OCI-LY3 (cell line): ENCODE measurements at regions not wholly inside any gene's neighbourhood (a gene's known extent, or its start where the extent isn't known, plus 50 kb on each side); places are given as distances from the start of the nearest gene placed in this dataset.

Experiments
- H2AFZ ChIP-seq: fragments of 200-600, 300-600 bp; shearing (Covaris generic); 2 replicates; pipeline ENCODE4 v1.6.0; 2014; ENCODE audit warnings: antibody characterized with exemption, low read depth, low read length
- H3K27ac ChIP-seq: fragments of 200-600, 300-600 bp; sonication (generic); 2 replicates; pipeline ENCODE4 v1.5.1; 2014; ENCODE audit warnings: mild to moderate bottlenecking, low read length, moderate library complexity, mixed read lengths
- H3K27me3 ChIP-seq: fragments of 200-600, 300-600 bp; sonication (generic); 2 replicates; pipeline ENCODE4 v1.6.1; 2014; ENCODE audit warnings: low read depth, low read length, mixed read lengths
- H3K36me3 ChIP-seq: fragments of 200-600, 300-600 bp; sonication (generic); replicated peaks from 2 replicates; pipeline ENCODE3; 2014; ENCODE audit warnings: low read depth, low read length, mixed read lengths
- H3K4me1 ChIP-seq: fragments of 300-600, 200-600 bp; sonication (generic); 2 replicates; pipeline ENCODE4 v1.6.1; 2014; ENCODE audit warnings: low read length, mixed read lengths
- H3K4me2 ChIP-seq: fragments of 200-600, 300-600 bp; sonication (generic); 2 replicates; pipeline ENCODE4 v1.6.1; 2014; ENCODE audit warnings: low read length, mixed read lengths
- H3K4me3 ChIP-seq: fragments of 300-600, 200-600 bp; sonication (generic); 2 replicates; pipeline ENCODE4 v1.5.1; 2014; ENCODE audit warnings: antibody characterized with exemption, mild to moderate bottlenecking, low read length, moderate library complexity
- H3K79me2 ChIP-seq: fragments of 300-600, 200-600 bp; shearing (Covaris generic); 2 replicates; pipeline ENCODE4 v1.6.1; 2014; ENCODE audit warnings: mild to moderate bottlenecking, low read length, mixed read lengths
- H3K9ac ChIP-seq: fragments of 300-600, 200-600 bp; shearing (Covaris generic); 2 replicates; pipeline ENCODE4 v1.6.0; 2014; ENCODE audit warnings: mild to moderate bottlenecking, low read length, moderate library complexity
- H3K9me3 ChIP-seq: fragments of 200-600, 300-600 bp; shearing (Covaris generic); 2 replicates; pipeline ENCODE4 v1.6.1; 2014; ENCODE audit warnings: low read length, mixed read lengths; ENCODE audit not compliant: insufficient read depth
- H4K20me1 ChIP-seq: fragments of 200-600, 300-600 bp; sonication (generic); 2 replicates; pipeline ENCODE4 v1.6.1; 2016; ENCODE audit warnings: low read length, mixed read lengths; ENCODE audit not compliant: insufficient read depth
- EZH2phosphoT487 ChIP-seq: fragments of 200-600 bp; shearing (Covaris generic); IDR thresholded peaks from 2 replicates; pipeline ENCODE4 v1.6.1; 2018; ENCODE audit warnings: antibody characterized with exemption, mixed run types, low read depth
- TF ChIP-seq, protein P1 (sequence below): fragments of 200-600, 300-600 bp; sonication (generic); IDR thresholded peaks from 2 replicates; pipeline ENCODE4 v1.5.1; 2014; ENCODE audit warnings: antibody characterized with exemption, low read length, low read depth

DNA sequence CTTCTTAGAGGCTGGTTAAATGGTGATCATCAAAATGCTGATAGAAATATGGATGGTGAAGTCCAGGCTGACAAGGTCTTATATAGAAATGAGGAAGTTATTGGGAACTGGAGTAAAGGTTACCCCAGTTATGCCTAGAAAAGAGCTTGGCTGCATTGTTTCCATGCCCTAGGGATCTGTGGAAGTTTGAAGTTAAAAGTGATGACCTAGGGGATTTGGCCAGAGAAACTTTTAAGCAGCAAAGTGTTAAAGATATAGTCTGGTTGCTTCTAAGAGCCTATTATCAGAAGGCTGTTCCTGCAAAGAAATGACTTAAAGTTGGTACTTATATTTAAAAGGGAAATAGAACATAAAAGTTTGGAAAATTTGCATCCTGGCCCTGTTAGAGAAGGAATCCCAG lies 200.3 kb downstream of the ICE1 start:
- no peak overlapping the region for H3K27ac ChIP-seq
- TF ChIP-seq, protein P1, sequence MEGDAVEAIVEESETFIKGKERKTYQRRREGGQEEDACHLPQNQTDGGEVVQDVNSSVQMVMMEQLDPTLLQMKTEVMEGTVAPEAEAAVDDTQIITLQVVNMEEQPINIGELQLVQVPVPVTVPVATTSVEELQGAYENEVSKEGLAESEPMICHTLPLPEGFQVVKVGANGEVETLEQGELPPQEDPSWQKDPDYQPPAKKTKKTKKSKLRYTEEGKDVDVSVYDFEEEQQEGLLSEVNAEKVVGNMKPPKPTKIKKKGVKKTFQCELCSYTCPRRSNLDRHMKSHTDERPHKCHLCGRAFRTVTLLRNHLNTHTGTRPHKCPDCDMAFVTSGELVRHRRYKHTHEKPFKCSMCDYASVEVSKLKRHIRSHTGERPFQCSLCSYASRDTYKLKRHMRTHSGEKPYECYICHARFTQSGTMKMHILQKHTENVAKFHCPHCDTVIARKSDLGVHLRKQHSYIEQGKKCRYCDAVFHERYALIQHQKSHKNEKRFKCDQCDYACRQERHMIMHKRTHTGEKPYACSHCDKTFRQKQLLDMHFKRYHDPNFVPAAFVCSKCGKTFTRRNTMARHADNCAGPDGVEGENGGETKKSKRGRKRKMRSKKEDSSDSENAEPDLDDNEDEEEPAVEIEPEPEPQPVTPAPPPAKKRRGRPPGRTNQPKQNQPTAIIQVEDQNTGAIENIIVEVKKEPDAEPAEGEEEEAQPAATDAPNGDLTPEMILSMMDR: no peak
- TF ChIP-seq EZH2phosphoT487: no peak
- H3K36me3 ChIP-seq: no peaks in the 10 kb centered on the region
- H3K9ac ChIP-seq: no peak overlapping the region
- no peaks in the 10 kb centered on the region for H3K9me3 ChIP-seq
- H3K4me3 ChIP-seq: no peak overlapping the region
- H3K79me2 ChIP-seq: no peaks in the 10 kb centered on the region
- H3K4me1 ChIP-seq: no peaks in the 10 kb centered on the region
- no peaks in the 10 kb centered on the region for H3K27me3 ChIP-seq
- no peaks in the 10 kb centered on the region for H4K20me1 ChIP-seq
- H3K4me2 ChIP-seq: no peak overlapping the region
- no peak overlapping the region for H2AFZ ChIP-seq

DNA sequence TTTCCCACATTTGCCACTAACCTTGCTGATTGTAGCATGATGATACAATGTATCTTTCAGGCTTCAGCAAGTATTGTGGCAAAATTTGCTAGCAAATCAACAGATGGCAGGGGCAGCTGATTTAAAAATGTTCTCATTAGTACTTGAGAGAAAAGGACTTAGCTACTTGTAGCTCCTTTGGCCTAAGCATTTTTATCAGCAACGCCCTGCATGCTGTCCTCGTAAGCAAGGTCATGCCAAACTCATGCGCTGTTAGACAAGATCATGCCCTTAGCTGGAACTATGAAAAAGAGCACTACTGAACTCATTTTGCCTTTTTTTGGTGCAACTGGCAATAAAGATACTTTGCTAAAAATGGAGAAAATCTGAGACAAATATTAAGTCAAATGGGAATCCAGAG lies 197.1 kb downstream of the ICE1 start:
- Histone ChIP-seq H3K79me2 (no peaks in the 10 kb centered on the region), H3K4me3 (no peak overlapping the region), H4K20me1 (no peaks in the 10 kb centered on the region), H3K9ac (no peak overlapping the region), H3K4me2 (no peak overlapping the region), H2AFZ (no peak overlapping the region), H3K36me3 (no peaks in the 10 kb centered on the region), H3K27ac (no peak overlapping the region), H3K9me3 (no peaks in the 10 kb centered on the region), H3K4me1 (no peaks in the 10 kb centered on the region), H3K27me3 (no peaks in the 10 kb centered on the region)
- TF ChIP-seq, protein P1: no peak
- TF ChIP-seq EZH2phosphoT487: no peak

DNA sequence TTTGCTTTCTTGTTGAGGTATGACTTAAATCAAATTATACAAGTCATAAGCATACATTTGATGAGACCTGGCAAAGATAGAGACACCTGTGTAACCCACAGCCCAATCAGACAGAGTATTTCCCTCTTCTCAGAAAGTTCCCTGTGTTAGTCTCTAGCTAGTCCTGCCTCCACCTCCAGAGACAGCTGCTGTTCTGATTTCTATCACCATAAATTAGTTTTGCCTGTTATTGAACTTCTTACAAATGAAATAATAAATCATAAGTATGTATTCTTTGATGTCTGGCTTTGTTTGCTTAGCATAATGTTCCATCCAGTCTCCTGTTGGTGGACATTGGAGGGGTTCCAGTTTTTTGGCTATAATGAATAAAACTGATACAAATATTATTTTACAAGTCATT lies 194.5 kb downstream of the ICE1 start:
- Histone ChIP-seq H4K20me1 (no peaks in the 10 kb centered on the region), H3K79me2 (no peaks in the 10 kb centered on the region), H3K9me3 (no peaks in the 10 kb centered on the region), H3K27me3 (no peaks in the 10 kb centered on the region), H3K4me1 (no peaks in the 10 kb centered on the region), H3K9ac (no peak overlapping the region), H2AFZ (no peak overlapping the region), H3K4me3 (no peak overlapping the region), H3K27ac (no peak overlapping the region), H3K36me3 (no peaks in the 10 kb centered on the region), H3K4me2 (no peak overlapping the region)
- TF ChIP-seq, protein P1: no peak
- no peak for TF ChIP-seq EZH2phosphoT487

DNA sequence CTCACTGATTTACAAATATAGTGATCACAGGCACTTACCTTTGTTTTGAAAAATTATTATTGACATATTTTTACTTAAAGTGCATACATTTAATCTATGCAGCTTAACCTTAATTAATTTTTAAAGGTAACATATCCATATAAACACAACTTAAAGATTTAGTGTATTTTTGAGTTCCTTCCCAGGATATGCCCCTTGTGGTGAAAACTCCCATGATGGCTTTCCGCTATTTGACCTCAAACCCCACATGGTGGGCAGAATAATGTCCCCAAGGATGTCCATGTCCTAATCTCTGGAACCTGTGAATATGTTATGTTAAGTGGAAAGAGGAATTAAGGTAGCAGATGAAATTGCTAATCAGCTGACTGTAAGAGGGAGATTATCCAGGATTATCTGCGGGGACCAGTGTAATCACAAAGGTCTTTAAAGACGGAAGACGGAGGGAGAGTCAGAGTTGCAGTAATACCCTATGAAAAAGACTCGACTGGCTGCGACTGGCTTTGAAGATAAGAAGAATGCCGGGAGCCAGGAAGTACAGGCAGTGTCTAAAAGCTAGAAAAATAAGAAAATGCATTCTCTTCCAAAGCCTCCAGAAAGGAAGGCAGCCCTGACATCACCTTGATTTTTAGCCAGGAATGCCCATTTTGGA lies 193.9 kb downstream of the ICE1 start:
- no peak overlapping the region for H3K9ac ChIP-seq
- no peaks in the 10 kb centered on the region for H3K36me3 ChIP-seq
- H3K79me2 ChIP-seq: no peaks in the 10 kb centered on the region
- no peaks in the 10 kb centered on the region for H3K9me3 ChIP-seq
- H3K4me2 ChIP-seq: no peak overlapping the region
- H3K27ac ChIP-seq: no peak overlapping the region
- no peaks in the 10 kb centered on the region for H3K27me3 ChIP-seq
- no peaks in the 10 kb centered on the region for H4K20me1 ChIP-seq
- H2AFZ ChIP-seq: no peak overlapping the region
- H3K4me3 ChIP-seq: no peak overlapping the region
- H3K4me1 ChIP-seq: no peaks in the 10 kb centered on the region
- TF ChIP-seq, protein P1: no peak
- TF ChIP-seq EZH2phosphoT487: no peak
